ENCODE measurements at regions not wholly inside any gene's neighbourhood (a gene's known extent, or its start where the extent isn't known, plus 50 kb on each side); places are given as distances from the start of the nearest gene placed in this dataset.

- TF ChIP-seq ZNF513 (tag by site-specific recombination; IDR thresholded peaks at IDR 0.05) = no peak
- 0 out of 2 replicates have a peak, but pooled peaks have one; percentile 15 for TF ChIP-seq SCRT1 (tag by site-specific recombination; IDR thresholded peaks at IDR 0.05; ENCODE audit: borderline replicate concordance)
- TF ChIP-seq ZNF626 (tag by site-specific recombination; IDR thresholded peaks at IDR 0.05) = no peak
- TF ChIP-seq ZNF426 (tag by site-specific recombination; IDR thresholded peaks at IDR 0.05) = no peak
Measured at GRCh38 chr12:34298971-34299801, 276.9 kb downstream of the ALG10 start (continued).

GRCh38 chr12:34299802-34300193 is 277.5 kb downstream of the ALG10 start:
- POLR2A ChIA-PET = no interaction called here
- H3K4me3 ChIP-seq (ENCODE audit: low read depth, low read length) = no peak overlapping the region
- H3K4me1 ChIP-seq (ENCODE audit: control insufficient read depth, insufficient read depth, low read length) = no peaks in the 10 kb centered on the region
- no peak overlapping the region for H3K27ac ChIP-seq (ENCODE audit: extremely low read depth, low read depth, low read length)
- H3K9me3 ChIP-seq (ENCODE audit: control insufficient read depth, insufficient read depth, low read depth, low read length) = no peaks in the 10 kb centered on the region
- CTCF ChIA-PET = no interaction called here
- TF ChIP-seq SCRT2 (tag by site-specific recombination; IDR thresholded peaks at IDR 0.05) (peak; percentile 76; the same call in 1 of the 2 replicates), SCRT1 (tag by site-specific recombination; IDR thresholded peaks at IDR 0.05; ENCODE audit: borderline replicate concordance) (0 out of 2 replicates have a peak, but pooled peaks have one; percentile 7), PRDM1 (tag by site-specific recombination; IDR thresholded peaks at IDR 0.05) (no peak)
- no peaks in the 10 kb centered on the region for H3K36me3 ChIP-seq (ENCODE audit: control insufficient read depth in 2 of 2, insufficient read depth in 1 of 2, low read length in 2 of 2)

GRCh38 chr12:34300376-34301250 is 278.3 kb downstream of the ALG10 start:
- CTCF ChIA-PET = no interaction called here
- Histone ChIP-seq H3K36me3 (ENCODE audit: control insufficient read depth in 2 of 2, insufficient read depth in 1 of 2, low read length in 2 of 2) (no peaks in the 10 kb centered on the region), H3K27ac (ENCODE audit: extremely low read depth, low read depth, low read length) (no peak overlapping the region), H3K4me3 (ENCODE audit: low read depth, low read length) (no peak overlapping the region), H3K9me3 (ENCODE audit: control insufficient read depth, insufficient read depth, low read depth, low read length) (no peaks in the 10 kb centered on the region), H3K4me1 (ENCODE audit: control insufficient read depth, insufficient read depth, low read length) (no peaks in the 10 kb centered on the region)
- POLR2A ChIA-PET = no interaction called here
- TF ChIP-seq ZNF146 (tag by site-specific recombination; IDR thresholded peaks at IDR 0.05) (no peak), ZNF530 (tag by site-specific recombination; IDR thresholded peaks at IDR 0.05; ENCODE audit: low read depth) (no peak), ZIC2 (tag by site-specific recombination; IDR thresholded peaks at IDR 0.05) (no peak), ZNF280C (tag by site-specific recombination; IDR thresholded peaks at IDR 0.05) (no peak), ZNF132 (tag by site-specific recombination; IDR thresholded peaks at IDR 0.05; ENCODE audit: borderline replicate concordance) (no peak), ZNF2 (tag by site-specific recombination; IDR thresholded peaks at IDR 0.05) (no peak), WT1 (tag by site-specific recombination; IDR thresholded peaks at IDR 0.05) (no peak), ZNF549 (tag by site-specific recombination; IDR thresholded peaks at IDR 0.05) (no peak), REST (tag by site-specific recombination; IDR thresholded peaks at IDR 0.05) (no peak), KLF9 (tag by site-specific recombination; IDR thresholded peaks at IDR 0.05; ENCODE audit: low read depth) (no peak), ZNF112 (tag by site-specific recombination; IDR thresholded peaks at IDR 0.05) (no peak), ZBTB7A (tag by site-specific recombination; IDR thresholded peaks at IDR 0.05; ENCODE audit: low read depth) (no peak), GLI4 (tag by site-specific recombination; IDR thresholded peaks at IDR 0.05) (no peak)
